ENCODE measurements at regions not wholly inside any gene's neighbourhood (a gene's known extent, or its start where the extent isn't known, plus 50 kb on each side); places are given as distances from the start of the nearest gene placed in this dataset.

DNA sequence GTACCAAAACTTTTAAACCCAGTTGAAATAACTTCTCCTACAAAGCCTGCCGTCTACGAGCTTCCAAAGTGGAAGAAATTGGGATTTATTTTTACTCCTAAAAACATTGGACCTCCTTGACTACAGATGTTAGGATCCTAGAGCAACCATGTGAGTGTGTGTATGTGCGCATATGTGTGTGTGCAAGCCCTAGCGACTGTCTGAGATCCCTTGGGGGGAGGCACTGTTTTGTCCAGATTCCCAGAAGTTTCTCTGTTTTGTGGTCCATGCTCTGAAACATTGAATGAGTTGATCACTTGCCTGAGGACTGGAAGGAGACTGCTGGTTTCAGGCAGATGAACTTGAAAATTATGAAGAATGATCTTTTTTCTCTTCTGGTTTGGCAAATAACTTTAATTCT, 312.3 kb upstream of the ZNF32 start:
- no peak overlapping the region for H3K4me3 ChIP-seq (ENCODE audit: low read length)
- H3K4me2 ChIP-seq (ENCODE audit: low read length), result no peak overlapping the region
- H3K36me3 ChIP-seq (ENCODE audit: insufficient read depth, low read length), result no peaks in the 10 kb centered on the region
- no peaks in the 10 kb centered on the region for H3K27me3 ChIP-seq (ENCODE audit: control insufficient read depth, insufficient read depth, low read length)
- no peaks in the 10 kb centered on the region for H3K9me3 ChIP-seq (replicated peaks; ENCODE audit: low read length)
- H3K9ac ChIP-seq (ENCODE audit: low read depth, low read length), result no peak overlapping the region
- peaks cover 23% of the 10 kb centered on the region for H3K4me1 ChIP-seq (ENCODE audit: control insufficient read depth, insufficient read depth, low read length)

DNA sequence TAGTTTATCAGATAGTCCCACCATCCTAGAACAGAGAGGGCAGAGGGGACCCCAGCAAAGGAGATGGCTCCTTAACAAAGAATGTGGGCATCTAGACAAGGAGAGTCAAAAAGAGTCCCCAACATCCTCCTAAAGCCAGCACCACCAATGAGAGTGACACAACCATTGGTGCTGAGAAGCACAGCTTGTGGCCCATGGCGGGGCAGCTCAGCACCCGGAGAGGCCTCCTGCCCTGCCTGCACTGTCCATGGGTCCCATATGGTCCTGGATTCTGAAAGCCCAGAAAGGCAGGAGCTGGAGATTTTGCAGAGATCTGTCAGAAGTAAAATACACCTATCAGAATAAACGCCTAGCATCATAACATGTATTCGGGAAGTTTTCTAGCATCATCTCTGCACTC, 311.8 kb upstream of the ZNF32 start:
- no peaks in the 10 kb centered on the region for H3K9me3 ChIP-seq (replicated peaks; ENCODE audit: low read length)
- no peak overlapping the region for H3K4me3 ChIP-seq (ENCODE audit: low read length)
- no peaks in the 10 kb centered on the region for H3K27me3 ChIP-seq (ENCODE audit: control insufficient read depth, insufficient read depth, low read length)
- no peak overlapping the region for H3K9ac ChIP-seq (ENCODE audit: low read depth, low read length)
- peaks cover 18% of the 10 kb centered on the region for H3K4me1 ChIP-seq (ENCODE audit: control insufficient read depth, insufficient read depth, low read length)
- no peaks in the 10 kb centered on the region for H3K36me3 ChIP-seq (ENCODE audit: insufficient read depth, low read length)
- H3K4me2 ChIP-seq (ENCODE audit: low read length), result no peak overlapping the region

GRCh38 chr10:43960135-43960415, 311.4 kb upstream of the ZNF32 start:
- H3K9ac ChIP-seq (ENCODE audit: low read depth, low read length), result no peak overlapping the region
- no peaks in the 10 kb centered on the region for H3K9me3 ChIP-seq (replicated peaks; ENCODE audit: low read length)
- H3K4me1 ChIP-seq (ENCODE audit: control insufficient read depth, insufficient read depth, low read length), result peaks cover 14% of the 10 kb centered on the region
- H3K4me2 ChIP-seq (ENCODE audit: low read length), result no peak overlapping the region
- no peak overlapping the region for H3K4me3 ChIP-seq (ENCODE audit: low read length)
- no peaks in the 10 kb centered on the region for H3K27me3 ChIP-seq (ENCODE audit: control insufficient read depth, insufficient read depth, low read length)
- H3K36me3 ChIP-seq (ENCODE audit: insufficient read depth, low read length), result no peaks in the 10 kb centered on the region

DNA sequence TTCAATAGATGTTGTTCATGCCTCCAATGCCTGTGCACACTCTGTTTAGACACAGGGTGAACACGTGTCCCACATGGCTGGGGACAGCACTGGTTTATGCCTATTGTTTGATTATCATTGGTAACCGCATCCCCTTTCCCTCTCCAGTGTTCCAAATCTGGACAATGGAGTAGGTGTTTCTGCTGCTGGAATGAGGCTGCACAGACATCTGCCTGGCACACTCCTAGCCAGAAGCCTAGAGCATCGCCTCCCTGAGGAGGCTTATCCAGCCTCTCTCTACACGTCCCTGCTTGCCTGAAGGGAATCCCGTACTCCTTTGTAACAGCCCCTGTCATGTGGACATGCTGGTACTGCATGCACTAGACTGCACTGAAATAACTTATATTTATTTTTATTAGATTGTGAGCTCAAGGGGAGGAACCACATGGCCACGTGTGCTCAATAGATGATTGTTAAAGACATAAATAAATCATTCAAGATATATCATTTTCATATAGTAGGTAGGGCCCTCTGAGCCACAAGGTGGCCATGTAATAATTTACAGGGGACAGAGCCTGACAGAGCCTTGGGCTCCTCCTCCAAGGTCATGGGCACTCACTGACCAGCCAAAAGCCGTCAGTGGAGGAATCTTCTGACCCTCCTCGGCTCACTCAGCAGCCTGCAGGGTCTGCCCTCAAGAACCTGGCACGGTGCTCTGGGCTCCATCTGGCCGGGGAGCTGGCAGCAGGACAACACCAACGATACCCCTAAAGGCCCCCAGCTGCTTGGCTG, 310.9 kb upstream of the ZNF32 start:
- Histone ChIP-seq H3K9ac (ENCODE audit: low read depth, low read length) (no peak overlapping the region), H3K36me3 (ENCODE audit: insufficient read depth, low read length) (no peaks in the 10 kb centered on the region), H3K9me3 (replicated peaks; ENCODE audit: low read length) (no peaks in the 10 kb centered on the region), H3K4me1 (ENCODE audit: control insufficient read depth, insufficient read depth, low read length) (peaks cover 10% of the 10 kb centered on the region), H3K4me2 (ENCODE audit: low read length) (no peak overlapping the region), H3K4me3 (ENCODE audit: low read length) (no peak overlapping the region), H3K27me3 (ENCODE audit: control insufficient read depth, insufficient read depth, low read length) (no peaks in the 10 kb centered on the region)

DNA sequence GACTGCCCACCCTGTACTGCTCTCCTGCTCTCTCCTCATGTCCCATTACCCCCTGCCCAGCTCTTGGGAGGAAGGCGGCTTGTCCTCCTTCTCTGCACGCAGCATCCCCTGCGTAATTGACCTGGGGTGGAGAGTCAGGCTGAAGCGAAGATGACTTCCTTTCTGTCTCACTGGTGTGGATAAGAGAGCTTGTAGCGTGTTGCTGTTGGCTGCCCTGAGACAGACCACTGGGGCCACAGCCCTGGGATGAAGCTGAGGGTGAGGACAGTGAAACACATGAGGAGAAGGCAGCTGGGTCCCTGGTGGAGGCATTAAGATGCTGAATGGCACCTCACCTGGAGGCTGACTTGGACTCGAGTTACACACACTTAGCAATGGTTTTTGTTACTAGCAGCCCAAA, 310.3 kb upstream of the ZNF32 start:
- Histone ChIP-seq H3K4me1 (ENCODE audit: control insufficient read depth, insufficient read depth, low read length) (peaks cover 8% of the 10 kb centered on the region), H3K9ac (ENCODE audit: low read depth, low read length) (no peak overlapping the region), H3K9me3 (replicated peaks; ENCODE audit: low read length) (no peaks in the 10 kb centered on the region), H3K4me2 (ENCODE audit: low read length) (no peak overlapping the region), H3K36me3 (ENCODE audit: insufficient read depth, low read length) (no peaks in the 10 kb centered on the region), H3K27me3 (ENCODE audit: control insufficient read depth, insufficient read depth, low read length) (no peaks in the 10 kb centered on the region), H3K4me3 (ENCODE audit: low read length) (no peak overlapping the region)

GRCh38 chr10:43958071-43958432, 309.4 kb upstream of the ZNF32 start:
- H3K27me3 ChIP-seq (ENCODE audit: control insufficient read depth, insufficient read depth, low read length), result no peaks in the 10 kb centered on the region

GRCh38 chr10:43957267-43958070, 308.8 kb upstream of the ZNF32 start:
- no peak overlapping the region for H3K4me2 ChIP-seq (ENCODE audit: low read length)
- H3K9me3 ChIP-seq (replicated peaks; ENCODE audit: low read length), result peaks cover 5% of the 10 kb centered on the region
- peaks cover 8% of the 10 kb centered on the region for H3K4me1 ChIP-seq (ENCODE audit: control insufficient read depth, insufficient read depth, low read length)
- H3K4me3 ChIP-seq (ENCODE audit: low read length), result no peak overlapping the region
- no peaks in the 10 kb centered on the region for H3K27me3 ChIP-seq (ENCODE audit: control insufficient read depth, insufficient read depth, low read length)
- no peak overlapping the region for H3K9ac ChIP-seq (ENCODE audit: low read depth, low read length)
- H3K36me3 ChIP-seq (ENCODE audit: insufficient read depth, low read length), result no peaks in the 10 kb centered on the region

More at GRCh38 chr10:43958071-43958432, 309.4 kb upstream of the ZNF32 start:
- Histone ChIP-seq H3K4me1 (ENCODE audit: control insufficient read depth, insufficient read depth, low read length) (peaks cover 8% of the 10 kb centered on the region), H3K9ac (ENCODE audit: low read depth, low read length) (no peak overlapping the region), H3K4me2 (ENCODE audit: low read length) (no peak overlapping the region), H3K36me3 (ENCODE audit: insufficient read depth, low read length) (no peaks in the 10 kb centered on the region), H3K9me3 (replicated peaks; ENCODE audit: low read length) (no peaks in the 10 kb centered on the region), H3K4me3 (ENCODE audit: low read length) (no peak overlapping the region)

DNA sequence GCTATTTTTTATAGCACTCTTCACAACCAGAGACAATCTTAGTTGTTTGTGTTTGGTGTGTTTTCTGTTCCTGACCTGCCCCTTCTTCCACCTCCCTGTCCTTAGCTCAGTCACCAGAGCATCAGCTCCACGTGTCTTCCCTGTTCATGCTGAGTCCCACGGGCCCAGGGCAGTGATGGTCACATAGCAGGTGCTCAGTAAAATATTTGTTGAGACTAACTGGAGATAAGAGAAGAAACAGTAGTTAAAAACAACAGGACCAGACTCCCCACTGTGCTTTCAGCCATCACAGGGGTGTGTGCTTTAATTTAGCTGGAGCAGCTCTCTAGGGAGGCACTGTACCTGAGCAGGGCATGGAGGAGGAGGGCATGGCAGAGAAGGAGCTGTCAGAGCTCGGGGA, 307.3 kb upstream of the ZNF32 start:
- H3K9ac ChIP-seq (ENCODE audit: low read depth, low read length), result no peak overlapping the region
- no peaks in the 10 kb centered on the region for H3K36me3 ChIP-seq (ENCODE audit: insufficient read depth, low read length)
- no peaks in the 10 kb centered on the region for H3K4me1 ChIP-seq (ENCODE audit: control insufficient read depth, insufficient read depth, low read length)
- no peaks in the 10 kb centered on the region for H3K27me3 ChIP-seq (ENCODE audit: control insufficient read depth, insufficient read depth, low read length)
- H3K4me2 ChIP-seq (ENCODE audit: low read length), result no peak overlapping the region
- H3K4me3 ChIP-seq (ENCODE audit: low read length), result no peak overlapping the region
- peaks cover 5% of the 10 kb centered on the region for H3K9me3 ChIP-seq (replicated peaks; ENCODE audit: low read length)

GRCh38 chr10:43955002-43955596, 306.4 kb upstream of the ZNF32 start:
- Histone ChIP-seq H3K9ac (ENCODE audit: low read depth, low read length) (no peak overlapping the region), H3K9me3 (replicated peaks; ENCODE audit: low read length) (peaks cover 5% of the 10 kb centered on the region), H3K4me2 (ENCODE audit: low read length) (no peak overlapping the region), H3K4me1 (ENCODE audit: control insufficient read depth, insufficient read depth, low read length) (no peaks in the 10 kb centered on the region), H3K36me3 (ENCODE audit: insufficient read depth, low read length) (no peaks in the 10 kb centered on the region), H3K4me3 (ENCODE audit: low read length) (no peak overlapping the region), H3K27me3 (ENCODE audit: control insufficient read depth, insufficient read depth, low read length) (no peaks in the 10 kb centered on the region)

DNA sequence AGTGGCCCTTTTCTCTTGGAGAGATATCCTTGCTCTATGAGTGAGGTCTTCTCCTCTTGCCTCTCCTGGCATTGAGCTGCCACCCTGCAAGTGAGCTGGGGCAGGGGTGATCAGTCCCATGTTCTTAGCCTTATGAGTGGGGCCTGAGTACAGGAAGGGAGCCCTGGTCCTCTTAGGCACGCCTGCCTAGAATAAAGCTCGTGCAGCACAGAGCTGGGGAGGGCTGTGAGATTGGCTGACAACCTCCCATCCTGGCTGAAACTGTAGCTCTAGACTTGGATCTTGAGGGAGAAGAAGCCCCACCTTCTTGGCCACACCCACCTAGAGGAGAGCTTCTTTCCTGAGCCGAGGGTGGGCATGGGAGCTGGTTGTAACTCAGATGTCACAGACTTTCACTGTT, 305.0 kb upstream of the ZNF32 start:
- no peak overlapping the region for H3K4me2 ChIP-seq (ENCODE audit: low read length)
- H3K4me3 ChIP-seq (ENCODE audit: low read length), result no peak overlapping the region
- no peaks in the 10 kb centered on the region for H3K4me1 ChIP-seq (ENCODE audit: control insufficient read depth, insufficient read depth, low read length)
- H3K9me3 ChIP-seq (replicated peaks; ENCODE audit: low read length), result peaks cover 5% of the 10 kb centered on the region
- H3K9ac ChIP-seq (ENCODE audit: low read depth, low read length), result no peak overlapping the region
- no peaks in the 10 kb centered on the region for H3K36me3 ChIP-seq (ENCODE audit: insufficient read depth, low read length)
- no peaks in the 10 kb centered on the region for H3K27me3 ChIP-seq (ENCODE audit: control insufficient read depth, insufficient read depth, low read length)

DNA sequence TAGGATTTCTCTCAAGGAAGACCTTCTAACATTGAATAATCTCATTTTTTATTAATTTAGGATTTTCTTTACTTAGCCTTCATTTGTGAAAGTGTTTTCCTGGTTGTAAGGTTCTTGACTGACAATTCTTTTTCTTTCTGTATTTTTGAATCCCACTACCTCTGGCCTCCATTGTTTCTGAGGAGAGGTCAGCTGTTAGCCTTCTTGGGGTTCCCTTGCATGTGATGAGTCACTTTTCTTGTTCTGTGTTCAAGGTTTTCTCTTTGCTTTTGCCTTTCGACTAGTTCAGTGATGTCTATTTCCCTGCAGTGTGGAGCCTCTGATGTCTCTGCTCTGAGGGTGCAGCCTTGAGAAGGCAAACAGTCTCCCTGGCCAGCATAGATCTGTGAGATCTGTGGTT, 304.1 kb upstream of the ZNF32 start:
- no peaks in the 10 kb centered on the region for H3K36me3 ChIP-seq (ENCODE audit: insufficient read depth, low read length)
- H3K4me2 ChIP-seq (ENCODE audit: low read length), result no peak overlapping the region
- no peaks in the 10 kb centered on the region for H3K4me1 ChIP-seq (ENCODE audit: control insufficient read depth, insufficient read depth, low read length)
- no peaks in the 10 kb centered on the region for H3K27me3 ChIP-seq (ENCODE audit: control insufficient read depth, insufficient read depth, low read length)
- no peak overlapping the region for H3K9ac ChIP-seq (ENCODE audit: low read depth, low read length)
- no peak overlapping the region for H3K4me3 ChIP-seq (ENCODE audit: low read length)
- H3K9me3 ChIP-seq (replicated peaks; ENCODE audit: low read length), result peaks cover 5% of the 10 kb centered on the region

Data from skeletal muscle satellite cell (primary cell).